Right atrium auricular region (tissue), 2 donors: ENCODE measurements at regions not wholly inside any gene's neighbourhood (a gene's known extent, or its start where the extent isn't known, plus 50 kb on each side); places are given as distances from the start of the nearest gene placed in this dataset.

Experiments used
- DNase-seq: peaks from one replicate; pipeline ENCODE4 v3.0.0-alpha.2; 2019; ENCODE audit warnings: low spot score
- H3K27ac ChIP-seq, 2 donors: fragments of 200-600 bp; sonication (generic); 1 replicate in 1 of 2; 2 replicates in 1 of 2; pipeline ENCODE4 v1.5.1; 2016 to 2019
- H3K27me3 ChIP-seq, 2 donors: fragments of 200-600 bp; sonication (generic); one replicate each; pipeline versions ENCODE4 v1.5.1 to v1.6.0; 2017 to 2019
- H3K36me3 ChIP-seq: fragments of 200-600 bp; sonication (generic); one replicate; pipeline ENCODE4 v1.5.1; 2016
- H3K4me1 ChIP-seq, 2 donors: fragments of 200-600 bp; sonication (generic); one replicate each; pipeline versions ENCODE4 v1.5.1 to v1.6.0; 2017 to 2019
- H3K4me3 ChIP-seq, 2 donors: fragments of 200-600 bp; sonication (generic); 1 replicate in 1 of 2; 2 replicates in 1 of 2; pipeline ENCODE4 v1.5.1; 2017 to 2019; ENCODE audit warnings: mild to moderate bottlenecking in 1 of 2, moderate library complexity in 1 of 2
- H3K9me3 ChIP-seq, 2 donors: fragments of 200-600 bp; sonication (generic); one replicate each; pipeline ENCODE4 v1.5.1; 2019
- CTCF ChIP-seq, 2 donors: fragments of 200-600 bp; sonication (generic); IDR thresholded peaks; one replicate each; pipeline ENCODE4 v1.5.1; 2019; ENCODE audit warnings: antibody characterized with exemption in 2 of 2

GRCh38 chr2:150759531-150759930, 272.1 kb upstream of the RND3 start:
- no peaks in the 10 kb centered on the region for H3K36me3 ChIP-seq
- H3K9me3 ChIP-seq, result no peaks in the 10 kb centered on the region
- no peaks in the 10 kb centered on the region for H3K27me3 ChIP-seq
- no peak overlapping the region for H3K27ac ChIP-seq
- no peak for TF ChIP-seq CTCF (IDR thresholded peaks at IDR 0.05)
- DNase-seq, result no peak
- no peaks in the 10 kb centered on the region for H3K4me1 ChIP-seq
- H3K4me3 ChIP-seq, result no peak overlapping the region

GRCh38 chr2:150759106-150759505, 271.6 kb upstream of the RND3 start:
- DNase-seq, result no peak
- H3K4me1 ChIP-seq, result no peaks in the 10 kb centered on the region
- no peak for TF ChIP-seq CTCF (IDR thresholded peaks at IDR 0.05)
- no peaks in the 10 kb centered on the region for H3K36me3 ChIP-seq
- no peaks in the 10 kb centered on the region for H3K27me3 ChIP-seq
- no peaks in the 10 kb centered on the region for H3K9me3 ChIP-seq
- no peak overlapping the region for H3K4me3 ChIP-seq
- H3K27ac ChIP-seq, result no peak overlapping the region

GRCh38 chr2:150752229-150752628, 264.8 kb upstream of the RND3 start:
- TF ChIP-seq CTCF (IDR thresholded peaks at IDR 0.05), result no peak
- no peak for DNase-seq
- Histone ChIP-seq H3K27me3 (no peaks in the 10 kb centered on the region), H3K27ac (no peak overlapping the region), H3K36me3 (no peaks in the 10 kb centered on the region), H3K4me3 (no peak overlapping the region), H3K9me3 (no peaks in the 10 kb centered on the region), H3K4me1 (no peaks in the 10 kb centered on the region)

GRCh38 chr2:150750720-150751119, 263.3 kb upstream of the RND3 start:
- no peak overlapping the region for H3K27ac ChIP-seq
- H3K4me1 ChIP-seq, result no peaks in the 10 kb centered on the region
- no peaks in the 10 kb centered on the region for H3K27me3 ChIP-seq
- H3K4me3 ChIP-seq, result no peak overlapping the region
- no peak for DNase-seq
- no peaks in the 10 kb centered on the region for H3K9me3 ChIP-seq
- no peak for TF ChIP-seq CTCF (IDR thresholded peaks at IDR 0.05)
- no peaks in the 10 kb centered on the region for H3K36me3 ChIP-seq

DNA sequence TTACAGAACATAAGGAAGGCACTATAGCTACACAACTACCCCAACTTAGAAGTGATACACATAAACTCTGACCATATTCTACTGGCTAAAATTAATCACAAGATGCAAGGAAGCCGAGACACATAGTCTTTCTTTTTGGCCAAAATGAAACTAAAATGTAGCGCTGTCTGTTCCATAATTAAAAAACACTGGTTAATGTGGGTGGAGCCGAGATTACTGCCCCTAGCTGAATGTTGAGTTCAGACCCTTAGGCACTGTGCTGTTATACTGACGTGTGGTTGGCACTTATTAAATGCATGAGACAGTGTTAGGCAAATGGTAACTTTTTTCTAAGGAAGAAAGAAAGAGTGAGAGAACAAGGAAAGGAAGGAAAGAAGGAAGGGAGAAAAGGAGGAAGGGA, 254.6 kb upstream of the RND3 start:
- Histone ChIP-seq H3K36me3 (no peaks in the 10 kb centered on the region), H3K27ac (no peak overlapping the region), H3K27me3 (no peaks in the 10 kb centered on the region), H3K4me1 (no peaks in the 10 kb centered on the region), H3K9me3 (no peaks in the 10 kb centered on the region), H3K4me3 (no peak overlapping the region)
- DNase-seq, result no peak
- no peak for TF ChIP-seq CTCF (IDR thresholded peaks at IDR 0.05)

GRCh38 chr2:150735894-150736498, 248.5 kb upstream of the RND3 start:
- no peaks in the 10 kb centered on the region for H3K4me1 ChIP-seq
- H3K36me3 ChIP-seq, result no peaks in the 10 kb centered on the region
- no peaks in the 10 kb centered on the region for H3K27me3 ChIP-seq
- H3K27ac ChIP-seq, result no peak overlapping the region
- no peak overlapping the region for H3K4me3 ChIP-seq
- no peak for TF ChIP-seq CTCF (IDR thresholded peaks at IDR 0.05)
- DNase-seq, result no peak
- H3K9me3 ChIP-seq, result no peaks in the 10 kb centered on the region
